ENCODE measurements at regions not wholly inside any gene's neighbourhood (a gene's known extent, or its start where the extent isn't known, plus 50 kb on each side); places are given as distances from the start of the nearest gene placed in this dataset.

DNA sequence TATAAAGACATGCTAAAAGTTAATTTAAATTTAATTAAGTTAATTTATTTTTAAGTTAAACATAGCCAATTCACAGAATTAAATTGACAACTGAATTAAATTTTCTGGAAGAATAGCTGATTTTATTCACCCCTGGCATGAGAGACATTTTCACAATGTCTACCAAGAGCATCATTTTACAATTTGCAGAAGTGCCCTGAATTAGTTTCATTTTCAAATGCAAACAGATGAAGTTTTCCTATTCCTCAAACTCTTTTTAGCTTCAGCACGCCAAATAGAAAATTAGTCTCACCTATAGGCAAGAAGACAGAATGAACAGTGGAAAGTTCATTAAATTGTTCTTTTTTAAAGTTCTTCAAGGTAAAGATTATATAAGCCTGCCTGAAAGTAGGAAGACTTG, 259.3 kb downstream of the ZBBX start:
- TF ChIP-seq, protein P1, sequence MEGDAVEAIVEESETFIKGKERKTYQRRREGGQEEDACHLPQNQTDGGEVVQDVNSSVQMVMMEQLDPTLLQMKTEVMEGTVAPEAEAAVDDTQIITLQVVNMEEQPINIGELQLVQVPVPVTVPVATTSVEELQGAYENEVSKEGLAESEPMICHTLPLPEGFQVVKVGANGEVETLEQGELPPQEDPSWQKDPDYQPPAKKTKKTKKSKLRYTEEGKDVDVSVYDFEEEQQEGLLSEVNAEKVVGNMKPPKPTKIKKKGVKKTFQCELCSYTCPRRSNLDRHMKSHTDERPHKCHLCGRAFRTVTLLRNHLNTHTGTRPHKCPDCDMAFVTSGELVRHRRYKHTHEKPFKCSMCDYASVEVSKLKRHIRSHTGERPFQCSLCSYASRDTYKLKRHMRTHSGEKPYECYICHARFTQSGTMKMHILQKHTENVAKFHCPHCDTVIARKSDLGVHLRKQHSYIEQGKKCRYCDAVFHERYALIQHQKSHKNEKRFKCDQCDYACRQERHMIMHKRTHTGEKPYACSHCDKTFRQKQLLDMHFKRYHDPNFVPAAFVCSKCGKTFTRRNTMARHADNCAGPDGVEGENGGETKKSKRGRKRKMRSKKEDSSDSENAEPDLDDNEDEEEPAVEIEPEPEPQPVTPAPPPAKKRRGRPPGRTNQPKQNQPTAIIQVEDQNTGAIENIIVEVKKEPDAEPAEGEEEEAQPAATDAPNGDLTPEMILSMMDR (IDR thresholded peaks at IDR 0.05; ENCODE audit: low read depth, low read length): no peak
- DNase-seq (ENCODE audit: extremely low read depth, low read depth): no peak

- TF ChIP-seq, protein P1 (IDR thresholded peaks at IDR 0.05; ENCODE audit: low read depth, low read length): no peak
- no peak for DNase-seq (ENCODE audit: extremely low read depth, low read depth)
Measured at GRCh38 chr3:167116120-167116922, 263.8 kb downstream of the ZBBX start.

GRCh38 chr3:167115331-167115934, 264.7 kb downstream of the ZBBX start:
- TF ChIP-seq, protein P1 (IDR thresholded peaks at IDR 0.05; ENCODE audit: low read depth, low read length): no peak
- no peak for DNase-seq (ENCODE audit: extremely low read depth, low read depth)

GRCh38 chr3:167114619-167115018, 265.5 kb downstream of the ZBBX start:
- TF ChIP-seq, protein P1 (IDR thresholded peaks at IDR 0.05; ENCODE audit: low read depth, low read length): no peak
- DNase-seq (ENCODE audit: extremely low read depth, low read depth): no peak

DNA sequence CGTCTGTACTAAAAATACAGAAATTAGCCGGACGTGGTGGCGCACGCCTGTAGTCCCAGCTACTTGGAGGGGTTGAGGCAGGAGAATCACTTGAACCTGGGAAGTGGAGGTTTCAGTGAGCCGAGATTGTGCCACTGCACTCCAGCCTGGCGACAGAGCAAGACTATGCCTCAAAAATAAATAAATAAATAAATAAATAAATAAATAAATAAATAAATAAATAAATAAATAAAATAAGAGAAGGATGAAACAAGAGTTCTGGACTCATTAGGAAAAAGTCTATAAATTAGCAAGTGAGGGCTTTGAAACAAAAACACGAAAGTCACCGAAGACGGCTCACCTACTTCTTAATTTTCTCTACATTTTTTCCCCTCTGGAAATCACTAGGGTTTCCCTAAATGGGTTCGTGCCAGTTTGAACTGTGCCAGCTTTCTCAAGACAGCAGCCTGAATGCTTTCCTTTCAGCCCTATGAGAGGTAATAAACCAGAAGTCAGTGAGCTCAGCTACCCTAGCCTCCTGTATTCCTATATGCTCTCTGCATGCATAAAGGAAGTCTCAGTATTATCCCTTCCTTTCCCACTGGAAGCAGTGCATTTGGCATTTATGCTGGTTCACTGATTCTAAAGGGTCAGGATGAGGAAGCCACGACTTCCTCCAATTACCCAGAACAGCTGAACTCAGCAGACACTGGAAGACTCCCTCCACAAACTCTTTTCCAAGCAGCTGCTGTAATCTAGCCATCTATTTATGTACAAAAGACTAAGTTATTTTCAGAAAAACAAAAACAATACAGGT, 266.9 kb downstream of the ZBBX start:
- no peak for DNase-seq (ENCODE audit: extremely low read depth, low read depth)
- TF ChIP-seq, protein P1 (IDR thresholded peaks at IDR 0.05; ENCODE audit: low read depth, low read length): no peak

GRCh38 chr3:167110901-167111300, 269.2 kb downstream of the ZBBX start:
- TF ChIP-seq, protein P1 (IDR thresholded peaks at IDR 0.05; ENCODE audit: low read depth, low read length): no peak
- no peak for DNase-seq (ENCODE audit: extremely low read depth, low read depth)

GRCh38 chr3:167109746-167110145, 270.4 kb downstream of the ZBBX start:
- no peak for DNase-seq (ENCODE audit: extremely low read depth, low read depth)
- TF ChIP-seq, protein P1 (IDR thresholded peaks at IDR 0.05; ENCODE audit: low read depth, low read length): no peak
